ENCODE measurements at regions not wholly inside any gene's neighbourhood (a gene's known extent, or its start where the extent isn't known, plus 50 kb on each side); places are given as distances from the start of the nearest gene placed in this dataset.

DNA sequence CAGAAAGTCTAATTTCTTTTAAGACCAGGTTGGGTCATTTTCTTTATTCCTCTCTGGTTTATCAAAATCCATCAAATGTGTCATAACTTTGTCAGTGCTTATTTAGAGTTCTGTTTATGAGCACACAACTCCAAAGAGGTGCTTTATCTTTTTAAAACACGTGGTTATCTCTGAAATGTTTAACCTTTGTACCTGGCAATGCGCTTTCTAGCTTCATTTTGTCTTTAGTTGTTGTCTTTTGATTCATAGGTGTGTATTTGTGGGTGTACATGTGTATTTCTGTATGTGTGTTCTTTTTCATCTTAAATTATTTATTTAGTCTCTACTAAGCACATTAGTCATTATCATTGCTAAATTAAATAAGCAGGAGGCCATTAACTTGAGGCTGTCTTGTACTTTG lies 251.4 kb downstream of the JRKL start:
- Mint-ChIP-seq H3K27ac (no peak overlapping the region), H3K4me3 (no peak overlapping the region), H3K4me1 (no peaks in the 10 kb centered on the region), H3K27me3 (no peaks in the 10 kb centered on the region), H3K9me3 (ENCODE audit: insufficient read depth) (peaks cover 3% of the 10 kb centered on the region)
- ChIA-PET CTCF (no interaction called here), POLR2A (no interaction called here)
- H4K20me1 ChIP-seq (ENCODE audit: control insufficient read depth, insufficient read depth, low read length, poor library complexity, severe bottlenecking): no peaks in the 10 kb centered on the region
- no peak overlapping the region for H3K4me3 ChIP-seq (ENCODE audit: control extremely low read depth in 1 of 5, extremely low read depth in 1 of 5, insufficient read depth in 1 of 5, low read depth in 2 of 5, low read length in 4 of 5)
- H2AFZ ChIP-seq (ENCODE audit: insufficient read depth, low read depth, low read length, poor library complexity, severe bottlenecking): no peak overlapping the region
- ATAC-seq (ENCODE audit: low read depth) (no peak), DNase-seq (no peak)
- H3K9me3 ChIP-seq (ENCODE audit: control extremely low read depth in 1 of 3, control insufficient read depth in 2 of 3, insufficient read depth in 1 of 3, low read length in 2 of 3): peaks cover 0 to 8% (median 0%) of the 10 kb centered on the region in 3 donors
- TF ChIP-seq, protein P1, sequence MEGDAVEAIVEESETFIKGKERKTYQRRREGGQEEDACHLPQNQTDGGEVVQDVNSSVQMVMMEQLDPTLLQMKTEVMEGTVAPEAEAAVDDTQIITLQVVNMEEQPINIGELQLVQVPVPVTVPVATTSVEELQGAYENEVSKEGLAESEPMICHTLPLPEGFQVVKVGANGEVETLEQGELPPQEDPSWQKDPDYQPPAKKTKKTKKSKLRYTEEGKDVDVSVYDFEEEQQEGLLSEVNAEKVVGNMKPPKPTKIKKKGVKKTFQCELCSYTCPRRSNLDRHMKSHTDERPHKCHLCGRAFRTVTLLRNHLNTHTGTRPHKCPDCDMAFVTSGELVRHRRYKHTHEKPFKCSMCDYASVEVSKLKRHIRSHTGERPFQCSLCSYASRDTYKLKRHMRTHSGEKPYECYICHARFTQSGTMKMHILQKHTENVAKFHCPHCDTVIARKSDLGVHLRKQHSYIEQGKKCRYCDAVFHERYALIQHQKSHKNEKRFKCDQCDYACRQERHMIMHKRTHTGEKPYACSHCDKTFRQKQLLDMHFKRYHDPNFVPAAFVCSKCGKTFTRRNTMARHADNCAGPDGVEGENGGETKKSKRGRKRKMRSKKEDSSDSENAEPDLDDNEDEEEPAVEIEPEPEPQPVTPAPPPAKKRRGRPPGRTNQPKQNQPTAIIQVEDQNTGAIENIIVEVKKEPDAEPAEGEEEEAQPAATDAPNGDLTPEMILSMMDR (IDR thresholded peaks at IDR 0.05): no peak
- no peak for TF ChIP-seq EZH2 (IDR thresholded peaks at IDR 0.05; ENCODE audit: borderline replicate concordance, insufficient read depth, low read depth, low read length, poor library complexity, severe bottlenecking)
- H3K27ac ChIP-seq (ENCODE audit: low read length in 2 of 2): no peak overlapping the region
- H3K79me2 ChIP-seq (ENCODE audit: control insufficient read depth, insufficient read depth, low read length): no peaks in the 10 kb centered on the region
- H3K4me2 ChIP-seq (replicated peaks; ENCODE audit: low read depth, low read length, poor library complexity, severe bottlenecking): no peak overlapping the region
- H3K9ac ChIP-seq (ENCODE audit: low read length): no peak overlapping the region
- H3K27me3 ChIP-seq (replicated peaks in 1 of 4; ENCODE audit: control extremely low read depth in 1 of 4, control insufficient read depth in 3 of 4, insufficient read depth in 4 of 4, low read length in 3 of 4): no peaks in the 10 kb centered on the region
- no peaks in the 10 kb centered on the region for H3K4me1 ChIP-seq (ENCODE audit: control insufficient read depth in 2 of 2, insufficient read depth in 2 of 2, low read length in 2 of 2)
- no CpG with 5 or more reads among the region's 2 CpGs for WGBS (ENCODE audit: insufficient coverage)
- intact Hi-C loops (cut with micrococcal nuclease): no loop called here
- H3K36me3 ChIP-seq (replicated peaks in 1 of 2; ENCODE audit: control extremely low read depth in 1 of 2, control insufficient read depth in 1 of 2, extremely low read depth in 1 of 2, insufficient read depth in 2 of 2, low read length in 1 of 2): no peaks in the 10 kb centered on the region

DNA sequence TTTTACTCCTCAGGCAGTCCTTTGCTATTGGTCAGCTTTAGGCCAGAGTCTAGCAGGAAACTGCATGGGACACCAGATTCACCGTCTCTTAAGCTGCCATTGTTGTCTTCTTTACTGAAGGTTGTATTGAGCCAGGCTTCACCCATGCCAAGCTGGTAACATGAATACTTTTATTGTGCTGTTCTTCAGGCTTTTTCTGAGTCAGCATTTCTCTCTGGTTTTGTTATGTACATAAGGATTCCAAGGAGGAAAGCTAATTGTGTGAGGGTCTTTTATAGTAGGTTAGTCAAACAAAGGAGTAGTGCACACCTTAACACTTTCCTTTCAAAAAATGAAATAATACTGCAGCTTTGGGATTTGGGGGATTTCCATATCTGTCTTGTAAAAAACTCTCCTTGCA lies 252.8 kb downstream of the JRKL start:
- Mint-ChIP-seq H3K27ac (no peak overlapping the region), H3K4me3 (no peak overlapping the region), H3K4me1 (no peaks in the 10 kb centered on the region), H3K27me3 (no peaks in the 10 kb centered on the region), H3K9me3 (ENCODE audit: insufficient read depth) (peaks cover 2% of the 10 kb centered on the region)
- ChIA-PET POLR2A (no interaction called here), CTCF (no interaction called here)
- no peak overlapping the region for H3K27ac ChIP-seq (ENCODE audit: low read length in 2 of 2)
- DNase-seq (no peak), ATAC-seq (ENCODE audit: low read depth) (no peak)
- H3K79me2 ChIP-seq (ENCODE audit: control insufficient read depth, insufficient read depth, low read length): no peaks in the 10 kb centered on the region
- H2AFZ ChIP-seq (ENCODE audit: insufficient read depth, low read depth, low read length, poor library complexity, severe bottlenecking): no peak overlapping the region
- no peaks in the 10 kb centered on the region for H3K27me3 ChIP-seq (replicated peaks in 1 of 4; ENCODE audit: control extremely low read depth in 1 of 4, control insufficient read depth in 3 of 4, insufficient read depth in 4 of 4, low read length in 3 of 4)
- H3K36me3 ChIP-seq (replicated peaks in 1 of 2; ENCODE audit: control extremely low read depth in 1 of 2, control insufficient read depth in 1 of 2, extremely low read depth in 1 of 2, insufficient read depth in 2 of 2, low read length in 1 of 2): no peaks in the 10 kb centered on the region
- H3K9me3 ChIP-seq (ENCODE audit: control extremely low read depth in 1 of 3, control insufficient read depth in 2 of 3, insufficient read depth in 1 of 3, low read length in 2 of 3): peaks cover 0 to 4% (median 0%) of the 10 kb centered on the region in 3 donors
- TF ChIP-seq EZH2 (IDR thresholded peaks at IDR 0.05; ENCODE audit: borderline replicate concordance, insufficient read depth, low read depth, low read length, poor library complexity, severe bottlenecking): no peak
- no peaks in the 10 kb centered on the region for H4K20me1 ChIP-seq (ENCODE audit: control insufficient read depth, insufficient read depth, low read length, poor library complexity, severe bottlenecking)
- no peak overlapping the region for H3K4me3 ChIP-seq (ENCODE audit: control extremely low read depth in 1 of 5, extremely low read depth in 1 of 5, insufficient read depth in 1 of 5, low read depth in 2 of 5, low read length in 4 of 5)
- intact Hi-C loops (cut with micrococcal nuclease): no loop called here
- H3K4me1 ChIP-seq (ENCODE audit: control insufficient read depth in 2 of 2, insufficient read depth in 2 of 2, low read length in 2 of 2): no peaks in the 10 kb centered on the region
- H3K9ac ChIP-seq (ENCODE audit: low read length): no peak overlapping the region
- WGBS (ENCODE audit: insufficient coverage): 91% methylated on average over 1 of the region's 1 CpG
- no peak overlapping the region for H3K4me2 ChIP-seq (replicated peaks; ENCODE audit: low read depth, low read length, poor library complexity, severe bottlenecking)
